GM21737 (cell line): ENCODE measurements at regions not wholly inside any gene's neighbourhood (a gene's known extent, or its start where the extent isn't known, plus 50 kb on each side); places are given as distances from the start of the nearest gene placed in this dataset.

Experiments used
- ATAC-seq: cut with Tn5 transposase; IDR thresholded peaks from one replicate; pipeline ENCODE4 v1.9.1; 2021; ENCODE audit warnings: mild to moderate bottlenecking, moderate library complexity; ENCODE audit not compliant: unreplicated experiment

DNA sequence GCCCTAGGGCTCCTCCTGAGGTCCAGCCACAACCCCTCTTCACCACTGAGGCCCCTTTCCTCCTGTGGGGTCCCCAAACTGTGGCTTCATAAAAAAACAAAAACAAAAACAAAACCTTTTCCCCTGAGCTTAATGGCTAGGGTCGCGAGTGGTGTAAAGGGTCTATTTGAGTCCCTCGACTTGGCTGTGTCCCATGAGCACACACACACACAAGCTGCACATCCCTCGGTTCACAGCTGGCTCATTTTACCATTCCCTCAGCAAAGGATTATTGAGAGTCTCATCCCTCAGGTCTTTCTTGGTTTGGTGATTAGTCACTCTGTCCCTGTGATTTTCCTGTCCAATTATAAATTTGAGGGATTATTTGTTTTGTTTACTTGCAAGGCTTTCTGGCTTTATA, 206.1 kb upstream of the SASH1 start:
- no peak for ATAC-seq

DNA sequence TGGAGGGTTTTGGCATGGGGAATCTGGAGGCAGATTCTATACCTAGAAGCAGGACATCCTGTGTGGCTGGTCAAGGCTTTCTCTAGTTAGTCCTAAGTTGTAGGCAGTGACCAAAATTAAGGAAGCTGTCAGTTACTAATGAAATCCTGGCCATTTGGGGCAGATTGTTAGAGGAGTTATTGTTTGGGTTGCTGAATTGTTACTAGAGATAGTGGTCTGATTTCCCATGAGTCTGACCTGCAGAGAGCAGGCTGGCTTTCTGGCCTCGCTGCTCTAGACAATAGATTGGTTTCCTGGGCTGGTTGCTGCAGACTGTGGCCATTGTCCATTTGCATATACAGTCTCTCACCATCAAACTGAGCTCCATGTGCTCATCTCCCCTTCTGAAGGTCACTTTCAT, 205.0 kb upstream of the SASH1 start:
- no peak for ATAC-seq

DNA sequence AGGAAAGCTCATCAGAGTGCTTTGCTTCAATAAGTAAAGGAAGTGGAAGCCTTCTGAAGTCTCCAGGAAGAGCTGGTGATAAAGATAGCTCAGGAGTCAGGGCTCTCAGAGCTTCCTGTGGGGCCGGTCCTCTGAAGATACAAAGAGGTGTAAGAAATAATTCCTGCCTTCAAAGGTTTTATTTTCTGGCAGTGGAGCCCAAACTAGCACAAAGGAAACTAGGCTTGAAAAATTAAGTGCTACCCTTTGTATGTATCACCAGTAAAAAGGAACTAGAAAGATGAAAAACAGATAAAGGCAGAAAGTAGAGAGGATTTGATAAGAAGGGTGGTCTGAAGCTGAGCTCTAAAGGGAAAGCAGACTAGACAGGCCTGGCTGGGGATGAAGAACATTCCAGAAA, 204.1 kb upstream of the SASH1 start:
- no peak for ATAC-seq

DNA sequence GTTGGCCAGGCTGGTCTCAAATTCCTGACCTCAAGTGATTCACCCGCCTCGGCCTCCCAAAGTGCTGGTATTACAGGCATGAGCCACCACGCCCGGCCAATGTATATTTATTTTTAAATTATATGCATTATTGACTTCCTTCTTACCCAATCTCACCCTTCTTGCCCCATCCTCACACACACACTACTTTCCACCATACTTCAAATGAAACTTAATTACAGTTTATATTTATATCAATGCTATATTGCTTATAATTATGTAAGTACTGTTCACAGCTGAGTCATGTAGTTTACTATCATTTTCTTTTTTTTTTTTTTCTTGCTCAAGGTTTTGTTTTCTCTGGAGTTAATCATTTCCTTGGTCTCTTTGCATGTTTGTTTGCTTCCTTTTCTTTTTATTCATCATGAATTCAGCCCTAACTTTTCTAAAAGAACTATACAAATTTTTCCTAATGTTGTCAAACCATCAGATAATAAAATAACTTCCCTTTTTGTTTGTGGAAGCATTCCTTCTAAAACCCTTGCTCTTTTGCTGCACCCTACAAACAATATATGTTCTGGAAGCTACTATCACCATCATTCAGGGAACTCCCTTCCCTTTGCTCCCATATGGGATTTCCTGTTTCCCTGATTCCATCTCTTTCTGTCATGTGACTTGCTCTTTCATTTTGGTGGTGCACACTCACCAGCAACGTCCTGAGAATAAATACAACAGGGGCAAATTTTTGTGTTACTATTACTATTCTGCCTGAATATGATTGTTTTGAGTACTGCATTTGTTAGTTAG, 201.7 kb upstream of the SASH1 start:
- no peak for ATAC-seq

DNA sequence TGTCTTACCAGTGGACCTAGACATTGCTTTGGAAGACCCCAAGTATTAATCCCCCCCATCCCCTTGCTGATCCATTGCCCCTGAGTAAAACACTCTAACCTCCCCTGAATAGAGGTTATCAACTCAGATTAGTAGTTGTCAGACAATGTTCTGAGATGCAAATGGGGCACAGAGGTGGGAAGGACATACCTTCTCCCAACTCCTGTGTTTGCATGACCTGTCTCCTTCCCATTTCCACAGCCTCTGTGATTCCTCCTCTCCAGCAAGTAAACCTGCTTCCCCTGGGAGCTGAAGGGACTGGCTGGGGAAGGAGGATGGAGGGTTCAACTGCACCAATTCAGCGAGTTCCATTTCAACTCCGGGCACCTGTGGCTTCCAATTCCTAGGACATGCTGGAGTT, 199.8 kb upstream of the SASH1 start:
- no peak for ATAC-seq

DNA sequence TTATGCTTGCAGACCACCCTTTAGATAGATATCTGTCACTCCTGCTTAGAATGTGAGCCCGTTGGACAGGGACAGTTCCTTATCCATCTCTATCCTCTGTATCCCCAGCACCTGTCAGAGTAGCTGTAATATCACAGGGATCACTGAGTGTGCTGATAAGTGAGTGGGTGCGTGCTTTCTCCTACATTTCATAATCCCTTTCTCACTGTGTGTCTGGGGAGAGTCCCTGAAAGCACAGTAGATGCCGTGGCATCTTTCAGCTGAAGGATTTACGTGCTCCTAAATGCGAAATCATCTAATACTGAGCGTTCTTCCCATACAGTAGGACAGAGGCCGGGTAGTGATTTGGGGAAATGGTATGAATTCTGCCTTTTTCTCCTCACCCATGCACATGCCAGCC, 198.9 kb upstream of the SASH1 start:
- no peak for ATAC-seq

DNA sequence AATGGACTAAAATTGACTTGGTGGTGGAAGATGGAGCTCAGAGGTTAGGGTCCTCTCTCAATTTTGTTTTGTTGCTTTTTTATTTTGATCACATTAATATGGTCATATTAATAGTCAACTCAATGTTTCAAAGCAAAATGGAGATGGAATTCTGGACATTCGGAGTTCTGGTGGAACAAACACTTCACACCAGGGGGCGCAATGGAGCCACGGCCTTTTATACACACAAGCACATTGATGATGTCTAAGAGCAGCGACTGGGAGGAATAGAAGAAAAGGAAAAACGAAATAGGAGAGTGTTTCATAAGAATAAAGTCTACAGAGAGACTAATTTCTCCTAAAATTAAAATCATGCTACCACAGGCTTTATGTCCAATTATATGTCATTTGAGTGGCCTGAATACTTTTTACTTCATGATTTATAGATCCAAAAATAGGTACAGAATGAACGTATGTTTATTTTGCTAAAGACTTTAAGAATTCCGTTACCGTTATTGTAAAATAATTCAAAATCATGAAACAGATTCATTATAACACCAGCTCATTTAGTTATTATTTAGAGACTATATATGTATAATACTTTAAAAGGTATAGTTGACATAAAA, 197.6 kb upstream of the SASH1 start:
- ATAC-seq = peak; percentile 78

DNA sequence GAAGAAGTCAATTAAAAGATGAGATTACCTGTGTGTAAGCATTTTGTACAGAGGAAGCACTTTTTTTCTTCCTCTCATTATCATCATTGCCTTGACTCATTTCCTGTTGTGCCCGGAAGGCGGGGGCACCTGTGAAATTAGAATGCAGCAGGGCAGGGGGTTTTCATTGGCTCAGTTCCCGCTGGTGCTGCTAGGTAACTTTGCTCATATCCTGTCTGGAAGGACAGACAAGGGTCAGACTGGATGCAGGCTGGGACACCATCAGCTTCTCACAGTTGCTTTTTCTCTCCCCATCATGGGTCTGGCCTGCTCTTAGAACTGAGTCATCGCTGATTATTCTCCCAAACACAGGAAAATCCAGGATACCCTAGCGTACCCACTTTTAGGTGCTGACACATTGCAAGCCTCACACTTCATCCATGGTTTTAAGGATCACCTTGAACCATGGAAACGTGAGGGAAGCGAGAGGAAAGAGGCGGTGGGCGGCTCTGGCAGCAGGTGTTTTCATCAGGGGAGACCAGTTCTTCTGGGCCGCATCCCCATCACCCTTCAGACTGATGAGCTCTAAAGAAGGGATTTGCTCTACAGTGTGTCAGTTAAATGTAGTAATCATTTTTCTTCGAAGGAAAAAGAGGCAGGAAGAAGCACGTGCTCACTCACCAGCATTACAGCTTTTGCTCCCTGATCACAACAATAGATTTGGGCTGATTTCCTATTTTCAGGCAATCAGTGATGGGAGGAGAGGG, 195.7 kb upstream of the SASH1 start:
- no peak for ATAC-seq

DNA sequence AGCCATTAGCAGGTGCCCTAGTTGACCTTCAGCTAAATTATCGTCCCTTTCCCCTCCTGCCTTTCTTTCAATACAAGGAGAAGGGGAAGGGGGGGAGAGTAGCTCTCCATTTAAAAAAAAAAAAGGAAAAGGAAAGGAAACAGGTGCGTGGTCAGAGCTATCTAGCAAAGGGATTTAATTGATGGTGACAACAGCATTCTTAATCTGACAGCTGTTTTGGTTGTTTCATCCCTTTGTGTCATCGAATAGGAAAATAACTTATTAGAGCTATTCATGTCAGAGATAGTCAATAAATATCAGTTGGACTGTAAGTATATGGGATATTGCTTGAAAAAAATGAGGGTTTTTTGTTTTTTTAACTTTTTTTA, 195.2 kb upstream of the SASH1 start:
- no peak for ATAC-seq

DNA sequence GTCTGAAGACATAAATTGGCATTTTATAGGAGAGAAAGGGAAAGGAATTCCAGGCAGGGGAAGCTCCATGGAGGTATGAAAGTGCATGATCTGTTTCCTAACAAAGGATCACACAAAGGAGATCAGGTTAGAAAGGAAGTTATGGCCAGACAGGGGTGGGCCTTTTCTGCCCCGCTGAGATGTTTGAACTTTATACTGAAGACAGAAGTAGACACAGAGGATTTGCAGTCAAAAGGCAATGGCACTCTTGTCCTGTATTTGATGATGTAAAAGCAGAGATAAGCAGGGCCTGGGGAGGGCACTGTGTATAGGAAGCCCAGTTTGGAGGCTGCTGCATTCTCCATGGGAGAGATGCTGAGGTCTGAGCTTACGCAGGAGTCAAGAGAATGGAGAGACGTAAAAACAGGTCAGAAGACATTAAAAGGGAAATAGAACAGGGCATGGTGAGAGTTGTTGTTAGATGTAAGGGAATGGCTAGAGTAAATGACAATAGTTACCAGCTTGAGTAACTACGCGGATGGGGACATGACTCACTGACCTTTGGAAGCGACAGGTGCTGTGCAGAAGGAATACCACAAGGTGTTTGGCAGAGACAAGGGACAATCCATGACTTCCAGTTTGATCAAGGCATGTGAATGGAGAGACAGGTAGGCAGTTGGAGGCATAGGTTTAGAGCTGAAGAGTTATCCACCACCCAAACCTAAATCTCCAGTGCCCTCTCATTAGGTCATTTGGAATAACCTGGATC, 190.6 kb upstream of the SASH1 start:
- ATAC-seq = no peak

DNA sequence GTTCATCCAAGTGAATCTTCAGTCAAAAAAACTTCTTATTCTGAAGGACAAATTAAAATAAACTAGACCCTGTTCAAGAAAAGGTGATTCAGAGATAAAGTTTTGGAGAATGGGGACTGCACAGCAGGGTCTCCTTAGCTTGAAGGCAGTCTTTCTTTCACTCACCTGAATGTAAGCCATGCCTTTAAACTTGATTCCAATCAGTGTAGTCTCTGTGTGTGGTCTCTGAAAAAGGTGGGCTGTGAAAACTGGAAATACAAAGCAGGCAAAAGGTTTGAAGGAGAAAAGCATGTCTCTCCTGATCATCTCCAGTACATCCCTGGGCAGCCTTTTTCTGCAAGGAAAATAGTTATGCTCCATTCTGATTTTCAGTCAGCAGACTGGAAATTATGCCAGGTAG, 188.0 kb upstream of the SASH1 start:
- no peak for ATAC-seq

DNA sequence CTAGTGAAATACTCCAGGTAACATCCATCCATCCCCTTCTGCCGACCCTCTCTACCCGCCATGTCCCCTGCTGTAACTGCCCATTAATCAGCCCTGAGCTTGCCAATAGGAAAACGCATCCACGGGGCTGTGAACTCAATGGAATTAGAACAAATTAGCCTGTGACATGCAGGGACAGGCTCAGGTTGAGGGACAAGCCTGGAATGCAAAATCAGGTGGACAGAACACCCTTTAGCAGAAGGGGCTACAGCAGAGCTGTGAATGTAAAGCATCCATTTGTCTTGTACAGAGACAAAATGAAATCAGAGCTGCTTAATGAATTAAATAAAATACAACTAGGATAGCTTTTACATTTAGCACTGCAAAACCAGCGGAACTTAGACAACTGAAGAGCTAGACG, 187.3 kb upstream of the SASH1 start:
- ATAC-seq = no peak

DNA sequence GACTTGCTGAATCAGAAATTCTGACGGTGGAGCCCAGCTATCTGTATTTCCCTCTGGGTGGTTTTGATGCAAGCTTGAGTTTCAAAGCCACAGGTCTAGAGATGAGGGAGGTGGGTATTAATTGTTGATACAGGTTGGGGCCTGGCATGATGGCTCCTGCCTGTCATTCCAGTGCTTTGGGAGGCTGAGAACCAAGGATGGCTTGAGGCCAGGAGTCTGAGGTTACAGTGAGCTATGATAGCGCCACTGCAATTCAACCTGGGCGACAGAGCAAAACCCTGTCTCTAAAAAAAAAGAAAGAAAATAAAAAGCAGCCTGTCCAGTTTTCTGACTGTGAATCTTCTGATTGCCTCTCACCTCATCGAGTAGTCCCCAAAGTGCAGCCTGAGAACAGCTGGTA, 184.8 kb upstream of the SASH1 start:
- ATAC-seq = no peak

DNA sequence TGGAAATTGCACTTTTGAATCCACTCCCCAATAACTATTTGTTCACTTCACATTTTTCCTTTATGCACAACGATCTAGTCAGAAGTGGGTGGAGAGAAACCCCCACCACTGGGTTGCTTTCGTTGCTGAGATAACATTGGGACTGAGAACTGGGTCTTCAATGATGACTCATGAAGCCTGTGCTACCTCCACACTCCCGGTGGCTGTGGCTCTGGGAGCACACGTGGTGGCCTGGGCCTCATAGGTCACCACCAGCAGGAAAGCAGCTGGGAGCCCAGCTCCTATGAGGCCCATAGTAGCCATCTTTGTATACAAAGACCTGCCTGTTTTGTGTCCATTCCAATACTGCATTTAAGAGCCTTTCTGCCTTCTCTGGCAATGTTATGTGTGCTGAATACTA, 178.0 kb upstream of the SASH1 start:
- no peak for ATAC-seq

DNA sequence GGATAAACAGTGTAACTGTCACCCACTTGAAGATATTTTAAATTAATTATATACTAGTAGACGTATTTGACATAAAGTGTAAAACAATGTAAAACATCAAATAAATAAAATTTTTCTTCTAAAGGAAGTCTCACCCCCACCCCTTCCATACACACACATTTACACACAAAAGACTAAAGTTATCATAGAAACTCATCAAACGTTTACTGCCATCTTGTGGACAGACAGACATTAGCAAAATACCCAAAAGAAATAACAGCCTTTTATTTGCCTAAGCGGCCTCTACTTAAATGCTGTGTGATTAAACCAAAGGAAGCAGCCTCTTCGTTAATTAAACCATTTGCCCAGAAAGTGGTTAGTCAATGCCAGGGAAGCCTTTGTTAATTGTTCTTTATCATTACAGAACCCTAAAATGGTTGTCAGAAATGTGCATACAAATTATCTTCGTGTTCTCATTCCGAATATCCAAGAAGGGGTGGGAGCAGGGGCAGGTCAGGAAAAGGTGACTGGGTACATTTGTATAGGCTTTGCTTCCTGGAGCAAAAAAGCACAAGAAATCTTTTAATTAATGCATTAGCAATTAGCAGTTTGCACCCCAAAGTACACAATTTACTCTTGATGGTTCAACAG, 176.2 kb upstream of the SASH1 start:
- ATAC-seq = no peak

DNA sequence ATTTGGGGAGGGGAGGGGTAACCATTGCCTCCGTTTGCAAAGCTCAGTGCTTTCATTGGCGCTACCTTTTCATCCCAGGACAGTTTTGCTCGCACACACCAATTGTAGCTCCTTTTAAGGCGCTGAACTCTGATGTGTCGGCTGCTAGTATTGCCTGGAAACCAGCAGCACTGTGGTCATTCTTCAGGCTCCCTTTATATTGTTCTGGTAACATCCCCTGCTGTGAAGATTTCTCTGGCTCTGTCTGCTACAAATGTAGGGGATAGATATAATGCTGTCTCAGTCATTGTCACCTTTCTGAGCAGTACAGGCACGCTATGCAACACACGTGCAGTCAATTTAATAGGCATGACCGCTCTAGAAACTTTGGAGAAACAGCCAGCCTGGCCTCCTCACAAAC, 172.9 kb upstream of the SASH1 start:
- ATAC-seq = no peak

DNA sequence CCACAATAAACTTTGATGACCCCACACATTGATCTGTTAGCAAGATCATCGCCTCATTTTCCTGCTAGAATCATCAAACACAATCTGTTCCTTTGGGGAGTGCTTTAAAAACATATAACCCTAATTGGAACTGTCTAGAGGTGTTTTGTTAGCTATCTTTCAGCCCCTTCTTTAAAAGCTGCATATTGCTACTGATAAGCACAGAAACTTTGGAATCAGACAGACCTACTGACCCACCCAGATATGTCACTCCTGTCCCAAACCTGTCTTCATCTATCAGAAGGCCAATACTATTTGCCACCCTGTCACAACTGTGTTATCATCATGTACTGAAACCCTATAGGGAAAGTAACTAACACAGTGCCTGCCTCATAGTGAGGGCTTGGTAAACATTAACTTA, 172.4 kb upstream of the SASH1 start:
- no peak for ATAC-seq

DNA sequence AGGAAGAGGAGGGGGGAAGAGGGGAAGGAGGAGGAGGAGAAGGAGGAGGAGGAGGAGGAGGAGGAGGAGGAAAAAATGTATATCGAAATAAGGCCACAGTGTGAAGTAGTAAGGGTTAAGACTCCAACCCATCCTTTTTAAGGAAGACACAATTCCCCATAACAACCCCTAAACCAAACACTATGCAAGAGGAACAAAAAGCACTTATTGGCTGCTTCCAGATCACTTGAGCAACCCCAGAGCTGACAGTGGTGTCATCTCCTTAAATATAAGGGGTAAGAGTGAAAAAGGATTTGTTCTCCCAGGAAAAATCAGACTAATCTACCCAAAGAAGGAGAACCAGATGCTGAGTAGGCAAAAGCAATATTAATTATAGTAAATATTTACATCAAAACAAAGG, 169.1 kb upstream of the SASH1 start:
- no peak for ATAC-seq

DNA sequence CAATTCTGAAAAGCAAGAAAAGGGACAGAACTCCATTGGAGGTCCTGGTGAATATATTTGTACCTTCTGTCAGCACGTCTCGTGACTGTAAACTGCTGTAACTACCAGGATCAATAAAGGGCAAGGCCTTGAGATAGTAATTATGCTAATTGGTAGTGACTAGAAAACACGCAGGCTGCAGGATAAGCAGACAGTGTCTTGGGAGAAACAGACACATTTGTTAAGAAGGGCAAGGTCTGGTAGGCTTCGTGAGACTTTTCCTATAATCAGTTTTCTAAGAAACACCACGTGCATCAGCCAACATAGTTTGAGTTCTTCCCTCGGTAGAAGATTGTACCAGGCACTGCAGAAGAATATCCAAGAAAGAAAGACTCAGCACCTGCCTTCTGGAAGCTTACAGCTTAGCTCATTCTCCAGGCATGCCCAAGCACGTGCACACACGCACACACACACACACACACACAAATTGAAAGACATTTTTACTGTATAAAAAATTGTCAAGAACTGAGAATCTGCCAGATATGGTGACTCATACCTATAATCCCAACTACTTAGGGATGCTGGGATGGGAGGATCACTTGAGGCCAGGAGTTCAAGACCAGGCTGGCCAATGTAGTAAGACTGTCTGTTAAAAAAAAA, 167.0 kb upstream of the SASH1 start:
- ATAC-seq = no peak

DNA sequence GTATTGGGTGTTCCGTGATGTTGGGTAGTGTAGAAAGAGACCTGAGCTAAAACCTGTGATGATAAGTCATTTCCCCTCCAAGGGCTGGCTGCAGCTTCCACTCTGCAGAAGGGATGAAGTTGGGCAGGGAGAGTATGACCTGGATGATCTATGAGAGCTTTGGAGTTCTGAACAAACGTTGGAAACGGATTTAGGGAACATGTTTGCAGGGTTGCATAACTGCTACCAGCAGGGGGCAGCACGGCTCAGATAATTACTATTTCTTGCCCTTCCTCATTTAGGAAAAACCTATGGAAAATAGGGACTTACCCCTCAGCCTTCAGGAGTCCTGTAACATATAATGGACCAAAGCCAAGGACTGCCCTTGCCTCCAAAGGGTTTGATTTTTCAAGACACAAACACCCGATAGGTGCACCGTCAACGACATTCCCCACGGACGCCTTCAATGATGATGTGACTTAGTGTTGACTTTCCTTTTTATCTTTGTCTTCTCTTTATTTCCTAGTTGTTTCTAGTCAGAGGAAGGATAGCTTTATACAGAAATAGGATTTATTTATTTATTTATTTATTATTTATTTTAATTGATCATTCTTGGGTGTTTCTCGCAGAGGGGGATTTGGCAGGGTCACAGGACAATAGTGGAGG, 164.9 kb upstream of the SASH1 start:
- ATAC-seq = no peak
